ENCODE measurements at regions not wholly inside any gene's neighbourhood (a gene's known extent, or its start where the extent isn't known, plus 50 kb on each side); places are given as distances from the start of the nearest gene placed in this dataset.

DNA sequence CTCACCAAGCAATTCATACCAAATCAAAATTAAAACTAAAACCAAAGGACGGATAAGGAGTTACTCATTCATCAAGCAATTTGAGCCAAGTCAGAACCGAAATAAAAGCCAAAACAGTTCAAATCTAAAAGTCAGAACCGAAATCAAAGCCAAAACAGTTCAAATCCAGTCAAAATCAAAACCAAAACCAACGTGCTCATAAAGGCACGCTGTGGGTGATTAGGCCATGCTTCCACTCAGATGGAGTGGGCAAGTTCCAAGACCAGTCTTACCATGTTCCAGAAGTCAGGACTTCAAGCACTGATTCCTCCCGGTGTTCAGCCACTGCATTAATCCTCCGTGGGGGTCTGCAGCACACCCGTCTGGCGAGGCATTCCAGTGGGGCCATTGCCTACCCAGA lies 409.3 kb downstream of the TGFB2 start:
- H3K36me3 ChIP-seq = no peaks in the 10 kb centered on the region
- TF ChIP-seq Cebpa-rat (IDR thresholded peaks at IDR 0.05) = no peak
- no peaks in the 10 kb centered on the region for H4K20me1 ChIP-seq
- H3K4me3 ChIP-seq = no peak overlapping the region
- H3K9me3 ChIP-seq (replicated peaks in 1 of 11) = peaks cover 7 to 35% (median 24%) of the 10 kb centered on the region in 11 experiments
- H3K9ac ChIP-seq = no peak overlapping the region
- H3K27ac ChIP-seq = no peak overlapping the region
- no peaks in the 10 kb centered on the region for H3K27me3 ChIP-seq
- no peaks in the 10 kb centered on the region for H3K4me1 ChIP-seq
- H3K4me2 ChIP-seq = no peak overlapping the region

GRCh38 chr1:218755128-218755527 lies 410.0 kb downstream of the TGFB2 start:
- Histone ChIP-seq H3K9ac (no peak overlapping the region), H3K9me3 (replicated peaks in 1 of 11) (peaks cover 7 to 28% (median 20%) of the 10 kb centered on the region in 11 experiments), H3K27ac (no peak overlapping the region), H4K20me1 (no peaks in the 10 kb centered on the region), H3K4me2 (no peak overlapping the region), H3K4me3 (no peak overlapping the region), H3K4me1 (no peaks in the 10 kb centered on the region), H3K36me3 (no peaks in the 10 kb centered on the region), H3K27me3 (no peaks in the 10 kb centered on the region)
- no peak for TF ChIP-seq Cebpa-rat (IDR thresholded peaks at IDR 0.05)

GRCh38 chr1:218759795-218760194 lies 413.9 kb upstream of the LYPLAL1 start:
- H3K9ac ChIP-seq = no peak overlapping the region
- H3K27ac ChIP-seq = no peak overlapping the region
- no peaks in the 10 kb centered on the region for H3K27me3 ChIP-seq

GRCh38 chr1:218760601-218761570 lies 412.8 kb upstream of the LYPLAL1 start:
- no peak overlapping the region for H3K4me2 ChIP-seq
- H3K4me3 ChIP-seq = no peak overlapping the region
- no peaks in the 10 kb centered on the region for H3K4me1 ChIP-seq
- no peak for TF ChIP-seq Cebpa-rat (IDR thresholded peaks at IDR 0.05)
- H3K9me3 ChIP-seq (replicated peaks in 1 of 11) = no peaks in the 10 kb centered on the region
- H3K27me3 ChIP-seq = no peaks in the 10 kb centered on the region
- H4K20me1 ChIP-seq = no peaks in the 10 kb centered on the region
- H3K9ac ChIP-seq = no peak overlapping the region
- H3K27ac ChIP-seq = no peak overlapping the region
- no peaks in the 10 kb centered on the region for H3K36me3 ChIP-seq

More at GRCh38 chr1:218759795-218760194, 413.9 kb upstream of the LYPLAL1 start:
- TF ChIP-seq Cebpa-rat (IDR thresholded peaks at IDR 0.05) = no peak
- Histone ChIP-seq H3K4me3 (no peak overlapping the region), H3K36me3 (no peaks in the 10 kb centered on the region), H3K4me1 (no peaks in the 10 kb centered on the region), H3K4me2 (no peak overlapping the region), H3K9me3 (replicated peaks in 1 of 11) (peaks cover 1 to 10% (median 6%) of the 10 kb centered on the region in 11 experiments; a peak in 21 of 22 replicates), H4K20me1 (no peaks in the 10 kb centered on the region)

- no peak overlapping the region for H3K27ac ChIP-seq
Measured at GRCh38 chr1:218763538-218763937, 410.1 kb upstream of the LYPLAL1 start.

GRCh38 chr1:218765753-218766152 lies 407.9 kb upstream of the LYPLAL1 start:
- no peaks in the 10 kb centered on the region for H4K20me1 ChIP-seq
- no peaks in the 10 kb centered on the region for H3K27me3 ChIP-seq
- no peak overlapping the region for H3K27ac ChIP-seq
- no peaks in the 10 kb centered on the region for H3K4me1 ChIP-seq
- H3K9me3 ChIP-seq (replicated peaks in 1 of 11) = no peaks in the 10 kb centered on the region
- TF ChIP-seq Cebpa-rat (IDR thresholded peaks at IDR 0.05) = no peak
- no peak overlapping the region for H3K4me2 ChIP-seq
- H3K36me3 ChIP-seq = no peaks in the 10 kb centered on the region
- no peak overlapping the region for H3K9ac ChIP-seq
- no peak overlapping the region for H3K4me3 ChIP-seq

More at GRCh38 chr1:218763538-218763937, 410.1 kb upstream of the LYPLAL1 start:
- H3K4me3 ChIP-seq = no peak overlapping the region
- no peaks in the 10 kb centered on the region for H3K27me3 ChIP-seq
- no peak overlapping the region for H3K4me2 ChIP-seq
- TF ChIP-seq Cebpa-rat (IDR thresholded peaks at IDR 0.05) = no peak
- H4K20me1 ChIP-seq = no peaks in the 10 kb centered on the region
- no peaks in the 10 kb centered on the region for H3K36me3 ChIP-seq
- H3K4me1 ChIP-seq = no peaks in the 10 kb centered on the region
- no peak overlapping the region for H3K9ac ChIP-seq
- no peaks in the 10 kb centered on the region for H3K9me3 ChIP-seq (replicated peaks in 1 of 11)

DNA sequence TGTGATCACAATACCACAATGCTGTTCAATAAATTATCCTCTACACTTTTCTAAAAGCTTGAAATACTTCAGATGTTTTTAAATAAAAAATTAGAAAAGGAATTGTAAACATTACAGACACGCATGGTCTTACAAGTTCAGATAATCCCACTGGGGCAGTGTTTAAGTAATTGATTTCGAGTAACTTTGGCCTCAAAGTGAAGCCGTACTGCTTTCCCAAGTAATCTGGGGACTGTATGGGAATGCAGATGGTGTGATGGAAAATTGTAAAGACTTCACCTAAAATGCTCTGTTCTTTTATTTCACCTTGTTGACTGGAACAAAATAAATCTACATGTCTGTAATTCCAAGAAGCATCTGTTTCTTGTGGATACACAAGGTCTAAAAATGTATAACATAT lies 401.7 kb upstream of the LYPLAL1 start:
- Histone ChIP-seq H3K9me3 (replicated peaks in 1 of 11) (no peaks in the 10 kb centered on the region), H3K4me3 (no peak overlapping the region), H4K20me1 (no peaks in the 10 kb centered on the region), H3K27ac (no peak overlapping the region), H3K36me3 (no peaks in the 10 kb centered on the region), H3K4me2 (no peak overlapping the region), H3K9ac (no peak overlapping the region), H3K27me3 (no peaks in the 10 kb centered on the region), H3K4me1 (no peaks in the 10 kb centered on the region)
- TF ChIP-seq Cebpa-rat (IDR thresholded peaks at IDR 0.05) = no peak

DNA sequence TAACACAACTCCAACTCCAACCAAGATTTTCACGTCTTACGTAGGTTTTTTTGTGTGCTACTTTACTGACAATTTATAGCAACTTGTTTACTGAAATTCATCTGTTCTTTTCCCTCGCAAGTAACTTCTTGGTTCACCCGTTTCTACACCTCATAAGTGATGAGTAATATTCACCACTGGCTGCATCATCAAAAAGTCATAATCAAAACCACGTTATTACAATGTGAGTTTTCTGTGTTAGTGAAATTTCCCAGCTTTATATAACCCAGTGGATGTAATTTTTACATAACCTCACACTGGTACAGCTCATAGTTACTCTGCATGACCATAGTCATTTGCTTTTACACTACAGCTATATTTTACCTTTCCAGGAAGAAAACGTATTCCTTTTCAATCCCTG lies 401.1 kb upstream of the LYPLAL1 start:
- Histone ChIP-seq H3K36me3 (no peaks in the 10 kb centered on the region), H3K4me3 (no peak overlapping the region), H3K9me3 (replicated peaks in 1 of 11) (no peaks in the 10 kb centered on the region), H3K27me3 (no peaks in the 10 kb centered on the region), H3K27ac (no peak overlapping the region), H3K4me2 (no peak overlapping the region), H3K4me1 (no peaks in the 10 kb centered on the region), H4K20me1 (no peaks in the 10 kb centered on the region), H3K9ac (no peak overlapping the region)
- TF ChIP-seq Cebpa-rat (IDR thresholded peaks at IDR 0.05) = no peak

DNA sequence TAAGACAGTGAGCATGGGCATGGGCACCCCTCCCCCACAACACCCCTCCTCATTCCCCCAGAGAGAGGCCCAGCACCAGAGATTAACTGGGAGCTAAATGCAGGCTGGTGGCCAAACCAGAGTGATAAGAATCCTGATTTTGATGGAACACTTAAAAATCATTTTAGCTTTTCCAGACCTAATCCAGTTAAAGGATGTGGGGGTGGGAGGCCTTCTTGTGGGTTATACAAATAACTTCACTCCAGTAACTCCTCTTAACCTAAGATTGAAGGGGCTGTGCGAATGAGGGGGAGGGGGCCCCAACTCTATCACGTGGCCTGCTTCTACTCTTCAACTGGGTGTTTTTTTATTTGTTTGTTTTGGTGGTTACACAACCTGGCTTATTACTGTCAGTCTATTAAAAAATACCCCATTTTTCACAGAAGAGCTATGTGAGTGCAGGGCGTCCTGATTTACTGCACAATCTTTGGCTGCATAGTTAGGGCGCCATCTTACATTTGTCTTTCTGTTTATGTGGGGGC lies 398.1 kb upstream of the LYPLAL1 start:
- Histone ChIP-seq H4K20me1 (no peaks in the 10 kb centered on the region), H3K9ac (no peak overlapping the region), H3K4me1 (no peaks in the 10 kb centered on the region), H3K27me3 (no peaks in the 10 kb centered on the region), H3K36me3 (no peaks in the 10 kb centered on the region), H3K9me3 (replicated peaks in 1 of 11) (no peaks in the 10 kb centered on the region), H3K4me2 (no peak overlapping the region), H3K27ac (no peak overlapping the region), H3K4me3 (no peak overlapping the region)
- no peak for TF ChIP-seq Cebpa-rat (IDR thresholded peaks at IDR 0.05)

All from BLaER1 treated with 17β-estradiol and CSF1 and Interleukin-3, amounts not matched to agents 10 nM and 100 nM (cell line).